Body of pancreas (tissue), 4 donors: ENCODE measurements at regions not wholly inside any gene's neighbourhood (a gene's known extent, or its start where the extent isn't known, plus 50 kb on each side); places are given as distances from the start of the nearest gene placed in this dataset.

ENCODE experiments used
- CTCF ChIP-seq, 7 experiments: fragments of 450-650 bp in 4 of 7; fragments of 200-600 bp in 3 of 7; sonication (generic) in 3 of 7; IDR thresholded peaks; one replicate each; pipeline ENCODE4 v1.5.1; 2016 to 2019; ENCODE audit warnings: antibody characterized with exemption in 7 of 7
- POLR2A ChIP-seq, 3 donors: fragments of 450-650 bp; IDR thresholded peaks; one replicate each; pipeline ENCODE4 v1.6.1; 2016; ENCODE audit warnings: antibody characterized with exemption in 3 of 3, mild to moderate bottlenecking in 2 of 3

GRCh38 chr14:22266142-22266442 is 322.9 kb downstream of the DAD1 start:
- TF ChIP-seq CTCF (IDR thresholded peaks at IDR 0.05) (no peak), POLR2A (IDR thresholded peaks at IDR 0.05) (no peak)
